ENCODE measurements at regions not wholly inside any gene's neighbourhood (a gene's known extent, or its start where the extent isn't known, plus 50 kb on each side); places are given as distances from the start of the nearest gene placed in this dataset.

DNA sequence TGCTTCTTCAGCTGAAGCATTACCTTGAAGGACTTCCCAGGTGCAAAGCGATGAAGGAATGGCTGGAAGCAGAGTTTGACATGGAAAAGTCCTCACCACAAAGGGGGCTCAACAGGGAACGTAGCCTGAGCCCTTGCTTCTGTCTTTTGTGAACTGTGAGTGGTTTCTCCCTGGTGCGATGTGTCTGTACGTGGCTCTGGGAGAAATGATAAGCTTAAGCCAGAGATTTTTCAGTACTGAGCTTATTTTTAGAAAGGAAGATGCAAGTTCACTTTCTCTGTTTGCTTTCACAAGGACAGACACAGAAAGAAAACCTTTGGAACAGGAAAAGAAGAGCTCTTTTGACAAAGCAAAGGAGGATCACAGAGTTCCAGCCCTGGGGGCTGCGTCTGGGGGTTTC, 79.4 kb downstream of the DACT2 start:
- Histone ChIP-seq H2BK5ac (ENCODE audit: insufficient read length, low read length) (no peak overlapping the region), H3K56ac (ENCODE audit: insufficient read length, low read depth, low read length) (no peak overlapping the region), H3K79me1 (ENCODE audit: insufficient read depth, low read depth, low read length, poor library complexity, severe bottlenecking) (no peaks in the 10 kb centered on the region), H3K4me2 (ENCODE audit: insufficient read depth, insufficient read length, low read length) (no peak overlapping the region), H4K20me1 (ENCODE audit: control insufficient read depth, insufficient read depth, insufficient read length) (no peaks in the 10 kb centered on the region), H2BK15ac (ENCODE audit: low read depth, low read length) (no peak overlapping the region), H3K79me2 (ENCODE audit: insufficient read depth, low read length) (no peaks in the 10 kb centered on the region), H2BK20ac (ENCODE audit: low read depth, low read length, poor library complexity, severe bottlenecking) (no peak overlapping the region), H3K18ac (ENCODE audit: insufficient read length, low read depth, low read length) (no peak overlapping the region), H4K5ac (ENCODE audit: insufficient read length, low read depth, low read length) (no peak overlapping the region), H3K9ac (ENCODE audit: extremely low read depth, insufficient read length, low read length) (no peak overlapping the region), H3K9me3 (ENCODE audit: control insufficient read depth, low read depth, low read length) (no peaks in the 10 kb centered on the region), H3K27ac (ENCODE audit: insufficient read length, low read depth, low read length) (no peak overlapping the region), H3K23me2 (ENCODE audit: insufficient read length, low read depth, low read length, poor library complexity, severe bottlenecking) (no peaks in the 10 kb centered on the region), H2AK5ac (ENCODE audit: insufficient read length, low read length) (no peak overlapping the region), H4K8ac (replicated peaks; ENCODE audit: insufficient read length, low read depth, low read length) (no peak overlapping the region), H3T11ph (ENCODE audit: low read length) (no peak overlapping the region), H2AFZ (ENCODE audit: low read length) (no peak overlapping the region), H3K4ac (ENCODE audit: low read depth, low read length) (no peak overlapping the region), H4K91ac (ENCODE audit: insufficient read length, low read depth, low read length) (no peak overlapping the region), H3K4me1 (ENCODE audit: insufficient read depth, low read length) (no peaks in the 10 kb centered on the region), H2BK12ac (ENCODE audit: insufficient read length, low read depth, low read length) (no peak overlapping the region), H3K23ac (ENCODE audit: insufficient read length, low read depth, low read length) (no peak overlapping the region), H2BK120ac (ENCODE audit: low read depth, low read length, poor library complexity, severe bottlenecking) (no peak overlapping the region), H3K27me3 (ENCODE audit: insufficient read depth, low read length) (no peaks in the 10 kb centered on the region), H3K14ac (ENCODE audit: insufficient read depth, low read length) (no peak overlapping the region; the same call in 1 of the 2 replicates)
- peaks cover 2 to 6% of the 10 kb centered on the region in 2 experiments; a peak in 1 of 4 replicates for H3K4me1 Mint-ChIP-seq
- TF ChIP-seq, protein P1, sequence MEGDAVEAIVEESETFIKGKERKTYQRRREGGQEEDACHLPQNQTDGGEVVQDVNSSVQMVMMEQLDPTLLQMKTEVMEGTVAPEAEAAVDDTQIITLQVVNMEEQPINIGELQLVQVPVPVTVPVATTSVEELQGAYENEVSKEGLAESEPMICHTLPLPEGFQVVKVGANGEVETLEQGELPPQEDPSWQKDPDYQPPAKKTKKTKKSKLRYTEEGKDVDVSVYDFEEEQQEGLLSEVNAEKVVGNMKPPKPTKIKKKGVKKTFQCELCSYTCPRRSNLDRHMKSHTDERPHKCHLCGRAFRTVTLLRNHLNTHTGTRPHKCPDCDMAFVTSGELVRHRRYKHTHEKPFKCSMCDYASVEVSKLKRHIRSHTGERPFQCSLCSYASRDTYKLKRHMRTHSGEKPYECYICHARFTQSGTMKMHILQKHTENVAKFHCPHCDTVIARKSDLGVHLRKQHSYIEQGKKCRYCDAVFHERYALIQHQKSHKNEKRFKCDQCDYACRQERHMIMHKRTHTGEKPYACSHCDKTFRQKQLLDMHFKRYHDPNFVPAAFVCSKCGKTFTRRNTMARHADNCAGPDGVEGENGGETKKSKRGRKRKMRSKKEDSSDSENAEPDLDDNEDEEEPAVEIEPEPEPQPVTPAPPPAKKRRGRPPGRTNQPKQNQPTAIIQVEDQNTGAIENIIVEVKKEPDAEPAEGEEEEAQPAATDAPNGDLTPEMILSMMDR (conservative IDR thresholded peaks at IDR 0.05) = no peak
- no CpG with 5 or more reads among the region's 5 CpGs for WGBS (ENCODE audit: extremely low coverage, insufficient read length, low lambda C conversion rate)
- H3K27ac Mint-ChIP-seq = no peak overlapping the region
- H3K9me3 Mint-ChIP-seq = no peaks in the 10 kb centered on the region
- no peak overlapping the region for H3K4me3 Mint-ChIP-seq
- DNase-seq = no peak
- H3K36me3 Mint-ChIP-seq (ENCODE audit: insufficient read depth in 1 of 3, low read depth in 3 of 3) = no peaks in the 10 kb centered on the region; a peak in 1 of 7 replicates
- H3K27me3 Mint-ChIP-seq (ENCODE audit: low read depth) = no peaks in the 10 kb centered on the region; the same call in 1 of the 2 replicates
